Osteoblast (primary cell): ENCODE measurements at regions not wholly inside any gene's neighbourhood (a gene's known extent, or its start where the extent isn't known, plus 50 kb on each side); places are given as distances from the start of the nearest gene placed in this dataset.
A peak's percentile ranks its signal among the peaks of the same experiment; 100 is the strongest.

Source experiments
- DNase-seq: peaks from one replicate; pipeline ENCODE4 v3.0.0; 2011; ENCODE audit warnings: low spot score, mixed read lengths; ENCODE audit not compliant: insufficient read length; ENCODE audit errors: missing footprints
- H2AFZ ChIP-seq: 2 replicates; pipeline ENCODE4 v1.6.0; 2011; ENCODE audit warnings: mild to moderate bottlenecking, low read length
- H3K27ac ChIP-seq: 2 replicates; pipeline ENCODE4 v1.5.1; 2011; ENCODE audit warnings: mild to moderate bottlenecking, low read depth, low read length, moderate library complexity
- H3K27me3 ChIP-seq: 2 replicates; pipeline ENCODE4 v1.6.0; 2012; ENCODE audit warnings: mild to moderate bottlenecking, control low read depth, inconsistent platforms, low read length, moderate library complexity; ENCODE audit not compliant: insufficient read depth
- H3K36me3 ChIP-seq: 2 replicates; pipeline ENCODE4 v1.5.1; 2011; ENCODE audit warnings: mild to moderate bottlenecking, low read length, control low read depth, moderate library complexity; ENCODE audit not compliant: insufficient read depth
- H3K4me1 ChIP-seq: 2 replicates; pipeline ENCODE4 v1.5.1; 2011; ENCODE audit warnings: mild to moderate bottlenecking, low read length, control low read depth, moderate library complexity; ENCODE audit not compliant: insufficient read depth
- H3K4me2 ChIP-seq: 2 replicates; pipeline ENCODE4 v1.6.0; 2011; ENCODE audit warnings: mild to moderate bottlenecking, low read length; ENCODE audit not compliant: insufficient read depth
- H3K4me3 ChIP-seq: fragments of 200-600 bp; sonication (generic); 3 replicates; pipeline ENCODE4 v1.5.1; 2012; ENCODE audit warnings: mild to moderate bottlenecking, low read length, inconsistent platforms; ENCODE audit not compliant: insufficient read depth
- H3K79me2 ChIP-seq: 2 replicates; pipeline ENCODE4 v1.6.0; 2012; ENCODE audit warnings: mild to moderate bottlenecking, low read length, control low read depth, inconsistent platforms; ENCODE audit not compliant: insufficient read depth
- H3K9me3 ChIP-seq: 2 replicates; pipeline ENCODE4 v1.5.1; 2011; ENCODE audit warnings: low read depth, low read length, control low read depth
- H4K20me1 ChIP-seq: 2 replicates; pipeline ENCODE4 v1.6.0; 2012; ENCODE audit warnings: mild to moderate bottlenecking, low read length, control low read depth; ENCODE audit not compliant: insufficient read depth
- TF ChIP-seq, protein P1 (sequence below): IDR thresholded peaks from 2 replicates; pipeline ENCODE4 v1.5.1; 2011; ENCODE audit warnings: mild to moderate bottlenecking, low read depth, low read length, moderate library complexity; ENCODE audit errors: extremely low read depth

DNA sequence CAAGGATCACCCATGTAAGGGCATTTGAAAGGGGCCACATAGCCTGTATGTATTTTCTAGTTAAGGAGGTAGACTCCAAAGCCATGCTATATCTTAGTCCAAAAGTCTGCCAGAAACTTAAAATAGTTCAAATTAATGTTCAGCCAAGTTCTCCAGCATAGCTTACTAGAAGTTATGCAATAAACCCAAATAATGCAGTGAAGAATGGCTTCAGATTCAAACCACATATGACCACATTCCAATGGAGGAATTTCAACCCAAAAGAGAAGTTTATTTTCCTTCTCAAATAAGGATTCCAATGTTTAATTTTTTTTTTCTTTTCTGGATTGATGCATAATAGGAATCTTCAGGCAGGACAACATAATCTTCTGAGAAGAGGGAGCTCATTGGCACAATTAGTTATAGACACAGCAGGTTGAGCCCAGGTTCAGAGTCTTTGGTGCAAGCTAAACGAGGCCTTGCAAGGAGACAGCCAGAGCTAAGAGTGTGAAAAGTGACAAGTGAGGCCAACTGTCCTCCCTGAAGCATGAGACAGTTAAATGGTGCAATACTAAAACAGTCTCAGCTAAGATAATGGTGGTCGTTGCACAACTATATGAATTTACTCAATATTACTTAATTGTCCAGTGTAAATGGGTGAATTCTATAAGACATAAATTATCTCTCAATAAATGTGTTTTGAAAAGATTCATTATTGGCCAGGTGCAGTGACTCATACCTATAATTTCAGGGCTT lies 598.8 kb upstream of the CDH4 start:
- Histone ChIP-seq H3K27me3 (no peaks in the 10 kb centered on the region), H4K20me1 (no peaks in the 10 kb centered on the region), H3K9me3 (peaks cover 7% of the 10 kb centered on the region), H3K4me2 (no peak overlapping the region), H2AFZ (no peak overlapping the region), H3K79me2 (no peaks in the 10 kb centered on the region), H3K4me3 (no peak overlapping the region), H3K36me3 (no peaks in the 10 kb centered on the region), H3K27ac (no peak overlapping the region), H3K4me1 (no peaks in the 10 kb centered on the region)
- DNase-seq = no peak
- TF ChIP-seq, protein P1, sequence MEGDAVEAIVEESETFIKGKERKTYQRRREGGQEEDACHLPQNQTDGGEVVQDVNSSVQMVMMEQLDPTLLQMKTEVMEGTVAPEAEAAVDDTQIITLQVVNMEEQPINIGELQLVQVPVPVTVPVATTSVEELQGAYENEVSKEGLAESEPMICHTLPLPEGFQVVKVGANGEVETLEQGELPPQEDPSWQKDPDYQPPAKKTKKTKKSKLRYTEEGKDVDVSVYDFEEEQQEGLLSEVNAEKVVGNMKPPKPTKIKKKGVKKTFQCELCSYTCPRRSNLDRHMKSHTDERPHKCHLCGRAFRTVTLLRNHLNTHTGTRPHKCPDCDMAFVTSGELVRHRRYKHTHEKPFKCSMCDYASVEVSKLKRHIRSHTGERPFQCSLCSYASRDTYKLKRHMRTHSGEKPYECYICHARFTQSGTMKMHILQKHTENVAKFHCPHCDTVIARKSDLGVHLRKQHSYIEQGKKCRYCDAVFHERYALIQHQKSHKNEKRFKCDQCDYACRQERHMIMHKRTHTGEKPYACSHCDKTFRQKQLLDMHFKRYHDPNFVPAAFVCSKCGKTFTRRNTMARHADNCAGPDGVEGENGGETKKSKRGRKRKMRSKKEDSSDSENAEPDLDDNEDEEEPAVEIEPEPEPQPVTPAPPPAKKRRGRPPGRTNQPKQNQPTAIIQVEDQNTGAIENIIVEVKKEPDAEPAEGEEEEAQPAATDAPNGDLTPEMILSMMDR = no peak

DNA sequence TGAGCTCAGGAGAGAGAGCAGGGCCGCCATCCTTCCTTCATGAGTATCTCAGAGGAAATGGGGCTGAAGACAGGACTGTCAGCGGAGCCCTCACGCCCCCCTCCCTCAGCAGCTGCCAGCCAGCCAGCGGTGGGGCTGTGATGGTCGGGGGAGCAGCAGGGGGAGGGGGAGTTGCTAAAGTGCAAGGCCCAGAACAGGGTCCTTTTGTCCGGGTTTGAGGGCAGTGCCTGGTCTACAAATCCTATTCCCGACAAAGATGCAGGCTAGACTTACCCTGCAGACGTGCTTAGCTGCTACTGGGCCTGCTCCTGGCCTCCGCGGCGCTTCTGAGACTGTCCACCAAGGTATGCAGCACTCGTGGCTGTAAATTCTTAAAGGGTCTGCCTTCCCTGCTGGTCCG lies 593.4 kb upstream of the CDH4 start:
- no peaks in the 10 kb centered on the region for H3K36me3 ChIP-seq

DNA sequence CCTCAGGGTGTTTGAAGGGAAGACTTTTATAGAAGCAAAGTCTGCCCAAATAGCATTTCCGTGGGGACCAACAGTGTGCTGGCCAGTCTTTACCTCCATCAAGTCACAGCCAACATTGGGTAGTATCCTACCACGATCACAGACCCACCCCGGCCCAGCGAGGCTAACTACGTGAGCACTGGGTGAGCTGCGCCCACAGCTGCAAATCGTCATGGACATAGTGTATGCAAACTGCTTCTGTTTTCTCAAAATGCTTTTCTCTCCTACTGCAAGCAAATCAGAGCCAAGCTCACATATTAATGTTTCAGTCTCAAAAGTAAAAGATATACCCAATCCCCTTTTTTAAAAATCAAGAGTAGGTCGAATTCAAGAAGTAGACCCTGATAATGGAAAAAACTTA lies 592.8 kb upstream of the CDH4 start:
- TF ChIP-seq, protein P1 = no peak
- DNase-seq = peak; percentile 17
- no peak overlapping the region for H3K4me2 ChIP-seq
- no peaks in the 10 kb centered on the region for H3K79me2 ChIP-seq
- no peaks in the 10 kb centered on the region for H3K36me3 ChIP-seq
- no peak overlapping the region for H3K4me3 ChIP-seq
- H3K4me1 ChIP-seq = no peaks in the 10 kb centered on the region
- no peaks in the 10 kb centered on the region for H3K27me3 ChIP-seq
- peaks cover 3% of the 10 kb centered on the region for H3K9me3 ChIP-seq
- no peaks in the 10 kb centered on the region for H4K20me1 ChIP-seq
- no peak overlapping the region for H3K27ac ChIP-seq
- no peak overlapping the region for H2AFZ ChIP-seq

More for the DNA sequence above, 593.4 kb upstream of the CDH4 start:
- Histone ChIP-seq H3K4me3 (no peak overlapping the region), H3K4me2 (no peak overlapping the region), H3K9me3 (peaks cover 3% of the 10 kb centered on the region), H4K20me1 (no peaks in the 10 kb centered on the region), H3K27ac (no peak overlapping the region), H2AFZ (no peak overlapping the region), H3K79me2 (no peaks in the 10 kb centered on the region), H3K4me1 (no peaks in the 10 kb centered on the region), H3K27me3 (no peaks in the 10 kb centered on the region)
- DNase-seq = no peak
- TF ChIP-seq, protein P1 = no peak

GRCh38 chr20:60662307-60662706 lies 589.8 kb upstream of the CDH4 start:
- Histone ChIP-seq H3K4me1 (no peaks in the 10 kb centered on the region), H3K4me2 (no peak overlapping the region), H3K79me2 (no peaks in the 10 kb centered on the region), H3K4me3 (no peak overlapping the region), H3K36me3 (no peaks in the 10 kb centered on the region), H2AFZ (no peak overlapping the region), H3K9me3 (no peaks in the 10 kb centered on the region), H4K20me1 (no peaks in the 10 kb centered on the region), H3K27me3 (no peaks in the 10 kb centered on the region), H3K27ac (no peak overlapping the region)
- DNase-seq = no peak
- TF ChIP-seq, protein P1 = no peak
